AG10803 (cell line): ENCODE measurements at regions not wholly inside any gene's neighbourhood (a gene's known extent, or its start where the extent isn't known, plus 50 kb on each side); places are given as distances from the start of the nearest gene placed in this dataset.

Experiments used
- DNase-seq: peaks from one replicate; pipeline ENCODE4 v3.0.0; 2010; ENCODE audit warnings: low read depth
- H3K4me3 ChIP-seq: 2 replicates; pipeline ENCODE4 v1.5.1; 2011; ENCODE audit warnings: mild to moderate bottlenecking, low read length, control low read depth
- CTCF ChIP-seq: conservative IDR thresholded peaks from 2 replicates; pipeline ENCODE4 v1.5.1; 2011; ENCODE audit warnings: mild to moderate bottlenecking, low read length, control low read depth, inconsistent platforms

- no peak for TF ChIP-seq CTCF
- no peak overlapping the region for H3K4me3 ChIP-seq
- DNase-seq: no peak
Measured at GRCh38 chr7:93048136-93048930, 69.4 kb downstream of the SAMD9 start.

- DNase-seq: no peak
- H3K4me3 ChIP-seq: no peak overlapping the region
- no peak for TF ChIP-seq CTCF
Measured at GRCh38 chr7:93047514-93048099, 70.2 kb downstream of the SAMD9 start.

- H3K4me3 ChIP-seq: no peak overlapping the region
- no peak for TF ChIP-seq CTCF
- DNase-seq: no peak
Measured at GRCh38 chr7:93046641-93047040, 71.1 kb downstream of the SAMD9 start.

- H3K4me3 ChIP-seq: no peak overlapping the region
- peak; percentile 91 for DNase-seq
- TF ChIP-seq CTCF: no peak
Measured at GRCh38 chr7:93044147-93044810, 73.5 kb downstream of the SAMD9 start.

- peak overlapping the region; percentile 49 for H3K4me3 ChIP-seq
- peak; percentile 94 for DNase-seq
- no peak for TF ChIP-seq CTCF
Measured at GRCh38 chr7:93043385-93043985, 74.3 kb downstream of the SAMD9 start.

GRCh38 chr7:93040355-93040754 is 77.4 kb downstream of the SAMD9 start:
- DNase-seq: no peak
- no peak overlapping the region for H3K4me3 ChIP-seq
- TF ChIP-seq CTCF: no peak
